ENCODE measurements at regions not wholly inside any gene's neighbourhood (a gene's known extent, or its start where the extent isn't known, plus 50 kb on each side); places are given as distances from the start of the nearest gene placed in this dataset.

DNA sequence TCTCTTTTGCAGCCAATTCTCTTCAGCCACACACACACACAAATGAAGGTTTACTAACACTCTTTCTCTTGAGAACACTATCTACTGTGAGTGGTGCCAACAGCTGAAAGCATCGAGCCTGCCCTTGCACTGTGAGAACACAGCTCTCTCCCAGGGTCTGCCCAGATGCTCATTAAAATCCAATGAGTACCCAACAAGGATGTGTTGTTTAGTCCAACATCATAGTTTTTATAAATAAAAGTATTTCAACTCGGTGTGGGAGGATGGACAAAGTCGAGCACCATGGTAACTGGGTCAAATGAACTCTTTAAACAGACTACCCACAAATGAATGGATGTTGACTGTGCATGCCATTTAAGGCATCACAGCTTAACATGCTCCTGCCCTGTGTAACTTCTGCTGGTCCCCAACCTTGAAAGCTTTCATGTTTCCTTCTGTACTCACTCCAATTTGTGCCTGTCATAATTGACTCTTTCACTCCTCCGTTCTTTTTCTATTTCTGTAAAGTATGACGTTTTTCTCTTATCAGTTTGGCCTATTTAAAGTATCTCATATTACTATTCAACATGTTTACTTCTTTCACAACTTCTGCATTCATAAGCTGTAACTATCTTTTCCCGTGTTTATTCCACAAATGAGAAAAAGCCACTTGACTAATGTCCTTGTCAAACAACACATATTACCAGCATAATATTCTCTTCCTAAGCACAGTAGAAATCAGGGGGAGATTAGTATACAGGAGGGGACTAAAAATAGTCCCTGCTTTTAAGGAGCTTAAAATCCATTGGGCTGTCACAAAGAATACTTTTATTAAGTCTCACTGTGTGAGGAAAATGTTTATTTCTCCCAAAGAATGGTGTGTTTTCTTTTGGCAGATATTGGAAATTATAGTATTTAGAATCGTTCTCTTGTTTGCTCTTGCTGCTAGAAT is 215.4 kb downstream of the RFPL4B start:
- Histone ChIP-seq H2AFZ (ENCODE audit: low read depth, low read length) (no peak overlapping the region), H3K27me3 (ENCODE audit: control insufficient read depth in 2 of 2, insufficient read depth in 2 of 2, low read length in 2 of 2) (no peaks in the 10 kb centered on the region), H3K9me3 (replicated peaks; ENCODE audit: control insufficient read depth, insufficient read depth, low read length) (no peaks in the 10 kb centered on the region), H3K79me2 (ENCODE audit: control insufficient read depth, insufficient read depth, low read length) (no peaks in the 10 kb centered on the region), H3K36me3 (ENCODE audit: control insufficient read depth in 2 of 2, extremely low read depth in 1 of 2, insufficient read depth in 2 of 2, low read length in 2 of 2) (no peaks in the 10 kb centered on the region), H3K4me2 (ENCODE audit: insufficient read depth, low read length) (no peak overlapping the region), H3K27ac (ENCODE audit: insufficient read depth, low read depth, low read length) (no peak overlapping the region), H3K9ac (replicated peaks; ENCODE audit: extremely low read depth, insufficient read depth, low read length) (no peak overlapping the region), H3K9me1 (replicated peaks; ENCODE audit: control insufficient read depth, extremely low read depth, insufficient read depth, low read length) (no peaks in the 10 kb centered on the region), H4K20me1 (replicated peaks; ENCODE audit: control insufficient read depth, extremely low read depth, insufficient read depth, low read length) (no peaks in the 10 kb centered on the region), H3K4me1 (ENCODE audit: control insufficient read depth, extremely low read depth, insufficient read depth, low read length) (no peaks in the 10 kb centered on the region), H3K4me3 (replicated peaks in 1 of 3; ENCODE audit: insufficient read depth in 1 of 3, low read depth in 1 of 3, low read length in 3 of 3) (no peak overlapping the region)
- CTCF ChIA-PET: interaction anchor here (0.7 to 1.6 kb wide), 2 partner anchors 9 to 14 kb away, joined by 3 read pairs; no protein-coding TSS in a partner anchor
- intact Hi-C loops (cut with micrococcal nuclease) (no loop called here), dilution Hi-C loops (cut with MboI; ENCODE audit: extremely low pct_ligation_motif_present, low sequenced_read_pairs) (no loop called here)
- DNase-seq (ENCODE audit: low read depth, low spot score) (no peak), FAIRE-seq (no peak)
- no TSS peak for BruUV-seq (replicated peaks)
- TF ChIP-seq, protein P1, sequence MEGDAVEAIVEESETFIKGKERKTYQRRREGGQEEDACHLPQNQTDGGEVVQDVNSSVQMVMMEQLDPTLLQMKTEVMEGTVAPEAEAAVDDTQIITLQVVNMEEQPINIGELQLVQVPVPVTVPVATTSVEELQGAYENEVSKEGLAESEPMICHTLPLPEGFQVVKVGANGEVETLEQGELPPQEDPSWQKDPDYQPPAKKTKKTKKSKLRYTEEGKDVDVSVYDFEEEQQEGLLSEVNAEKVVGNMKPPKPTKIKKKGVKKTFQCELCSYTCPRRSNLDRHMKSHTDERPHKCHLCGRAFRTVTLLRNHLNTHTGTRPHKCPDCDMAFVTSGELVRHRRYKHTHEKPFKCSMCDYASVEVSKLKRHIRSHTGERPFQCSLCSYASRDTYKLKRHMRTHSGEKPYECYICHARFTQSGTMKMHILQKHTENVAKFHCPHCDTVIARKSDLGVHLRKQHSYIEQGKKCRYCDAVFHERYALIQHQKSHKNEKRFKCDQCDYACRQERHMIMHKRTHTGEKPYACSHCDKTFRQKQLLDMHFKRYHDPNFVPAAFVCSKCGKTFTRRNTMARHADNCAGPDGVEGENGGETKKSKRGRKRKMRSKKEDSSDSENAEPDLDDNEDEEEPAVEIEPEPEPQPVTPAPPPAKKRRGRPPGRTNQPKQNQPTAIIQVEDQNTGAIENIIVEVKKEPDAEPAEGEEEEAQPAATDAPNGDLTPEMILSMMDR (IDR thresholded peaks at IDR 0.05; ENCODE audit: extremely low read depth in 1 of 2, insufficient read depth in 1 of 2, low read depth in 1 of 2, low read length in 2 of 2): no peak
- TF ChIP-seq EZH2 (IDR thresholded peaks at IDR 0.05; ENCODE audit: borderline replicate concordance, low read depth, low read length, severe bottlenecking) (no peak), JUN (IDR thresholded peaks at IDR 0.05; ENCODE audit: borderline replicate concordance, insufficient read depth, insufficient read length, low read depth) (no peak), GATA2 (IDR thresholded peaks at IDR 0.05; ENCODE audit: insufficient read depth, insufficient read length, low read depth, low read length) (no peak), FOS (IDR thresholded peaks at IDR 0.05; ENCODE audit: borderline replicate concordance, insufficient read depth, low read length) (no peak), POLR2A (IDR thresholded peaks at IDR 0.05; ENCODE audit: low read depth, low read length) (no peak), MYC (IDR thresholded peaks at IDR 0.05; ENCODE audit: low read depth, low read length) (no peak), POLR2AphosphoS5 (IDR thresholded peaks at IDR 0.05; ENCODE audit: insufficient read depth, low read depth, low read length) (no peak)
- TF ChIP-seq, protein P2, sequence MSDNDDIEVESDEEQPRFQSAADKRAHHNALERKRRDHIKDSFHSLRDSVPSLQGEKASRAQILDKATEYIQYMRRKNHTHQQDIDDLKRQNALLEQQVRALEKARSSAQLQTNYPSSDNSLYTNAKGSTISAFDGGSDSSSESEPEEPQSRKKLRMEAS (IDR thresholded peaks at IDR 0.05; ENCODE audit: insufficient read depth, insufficient read length): no peak
- POLR2A ChIA-PET: no interaction called here

Measured in endothelial cell of umbilical vein (primary cell).